GM23248 (cell line): ENCODE measurements at regions not wholly inside any gene's neighbourhood (a gene's known extent, or its start where the extent isn't known, plus 50 kb on each side); places are given as distances from the start of the nearest gene placed in this dataset.

Experiments used
- EZH2 ChIP-seq: fragments of 200-600 bp; sonication (generic); IDR thresholded peaks from 2 replicates; pipeline ENCODE4 v1.6.1; 2018; ENCODE audit warnings: antibody characterized with exemption, mild to moderate bottlenecking; ENCODE audit not compliant: insufficient read depth, poor library complexity, severe bottlenecking
- EZH2phosphoT487 ChIP-seq: fragments of 200-600 bp; sonication (generic); IDR thresholded peaks from 2 replicates; pipeline ENCODE4 v1.6.1; 2018; ENCODE audit warnings: antibody characterized with exemption, moderate library complexity, mild to moderate bottlenecking, low read depth; ENCODE audit not compliant: insufficient read depth

GRCh38 chr17:15091825-15092224, 173.3 kb downstream of the PMP22 start:
- TF ChIP-seq EZH2 (no peak), EZH2phosphoT487 (no peak)
